NCI-H446 treated with DMSO at 0.1 percent for 48 hours (cell line): ENCODE measurements at regions not wholly inside any gene's neighbourhood (a gene's known extent, or its start where the extent isn't known, plus 50 kb on each side); places are given as distances from the start of the nearest gene placed in this dataset.
"Not testable (repeated sequence)": the region's sequence is repeated elsewhere in the genome, so short reads cannot be mapped to it uniquely, and the experiment has no call there.

Experiments
- DNase-seq: peaks from one replicate; lab custom pipeline; 2025; lab: John Stamatoyannopoulos, UW

DNA sequence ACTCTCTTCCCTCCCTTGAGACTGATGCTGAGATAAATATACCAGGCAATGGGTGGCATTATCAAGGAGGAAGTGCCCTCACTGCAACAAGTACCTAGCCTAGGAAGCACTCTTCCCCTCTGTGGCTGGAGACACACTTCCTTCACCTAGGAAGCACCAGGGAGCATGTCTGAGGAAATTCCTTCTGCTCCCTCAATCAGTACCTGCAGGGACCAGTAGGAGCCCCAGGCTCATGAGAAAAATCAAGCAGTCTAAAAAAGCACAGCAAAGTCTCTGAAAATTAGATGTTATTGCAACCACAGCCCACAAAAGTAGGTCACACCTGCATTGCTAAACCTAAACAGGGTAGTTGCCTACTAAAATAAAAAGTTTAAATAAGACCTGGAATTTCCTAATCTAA is 78.2 kb upstream of the TRPM1 start:
- no peak for DNase-seq

- no peak for DNase-seq
These were observed 91.8 kb upstream of the TRPM1 start for GRCh38 chr15:31193291-31193690.

GRCh38 chr15:31195871-31196270 is 94.3 kb upstream of the TRPM1 start:
- no peak for DNase-seq

DNA sequence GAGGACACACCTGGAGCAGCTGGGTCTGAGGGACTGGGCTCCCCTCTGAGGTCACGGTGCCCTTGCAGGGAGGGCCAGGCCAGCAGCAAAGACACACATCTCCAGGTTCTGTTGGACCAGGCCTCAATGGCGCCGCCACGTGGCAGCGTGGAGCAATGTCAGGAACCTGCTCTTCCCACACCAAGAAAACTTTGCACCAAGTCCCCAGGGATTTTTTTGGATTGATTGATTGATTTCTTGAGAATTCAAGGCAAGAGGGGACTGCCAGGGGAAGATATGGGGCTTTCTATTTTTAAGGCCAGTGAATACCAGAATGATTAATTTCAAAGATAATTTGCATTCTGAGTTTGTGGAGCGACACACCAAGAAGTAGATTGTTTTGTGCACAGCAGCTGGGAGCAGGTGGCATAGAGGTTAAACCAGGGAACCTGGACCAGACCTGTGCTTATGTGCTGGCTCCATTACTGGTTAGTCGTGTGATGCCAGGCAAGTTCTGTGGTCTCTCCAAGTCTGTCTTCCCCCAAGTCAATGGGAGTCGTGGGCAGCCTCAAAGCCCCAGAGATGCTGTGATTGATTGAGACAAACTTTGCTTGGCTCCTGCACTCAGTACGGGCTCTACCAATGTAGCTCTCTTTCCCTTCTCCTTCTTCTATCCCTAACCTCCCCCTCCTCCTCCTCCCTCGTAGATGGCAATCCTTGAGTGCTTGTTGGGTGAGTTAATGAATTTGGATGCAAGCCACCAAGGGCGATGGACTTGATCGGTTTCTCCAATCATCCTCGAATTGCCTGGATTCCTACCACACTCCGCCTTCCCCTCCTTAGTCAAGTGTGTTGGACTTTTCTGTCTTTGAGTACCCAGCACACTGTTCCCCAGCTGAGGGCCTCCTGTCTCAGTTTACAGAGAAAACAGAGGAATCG is 96.2 kb upstream of the TRPM1 start:
- DNase-seq, result no peak

DNA sequence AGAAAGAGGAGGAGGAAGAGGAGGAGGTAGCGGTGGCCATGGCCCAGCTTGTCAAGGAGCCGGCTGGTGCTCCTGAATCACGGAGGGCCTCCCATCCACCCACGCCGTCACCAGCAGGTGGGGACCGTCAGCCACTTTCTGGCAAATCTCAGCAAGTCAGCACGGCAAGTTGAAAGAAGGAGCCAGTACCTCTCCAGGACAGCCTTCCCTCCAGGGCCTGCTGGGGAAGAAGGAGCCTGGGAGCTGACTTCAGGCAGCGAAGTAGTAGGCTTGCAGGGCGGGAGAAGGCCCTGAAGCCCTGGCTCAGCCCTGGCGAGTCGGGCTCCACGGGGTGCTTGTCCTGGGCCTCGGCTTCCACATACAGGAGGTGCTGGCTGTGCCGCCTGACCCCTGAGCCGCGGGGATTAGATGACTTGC is 99.2 kb upstream of the TRPM1 start:
- no peak for DNase-seq

- no peak for DNase-seq
These were observed 101.4 kb upstream of the TRPM1 start for GRCh38 chr15:31202953-31203352.

- no peak for DNase-seq
These were observed 102.5 kb upstream of the TRPM1 start for GRCh38 chr15:31203999-31204398.

- DNase-seq, result no peak
These were observed 105.1 kb upstream of the TRPM1 start for GRCh38 chr15:31206386-31207181.

DNA sequence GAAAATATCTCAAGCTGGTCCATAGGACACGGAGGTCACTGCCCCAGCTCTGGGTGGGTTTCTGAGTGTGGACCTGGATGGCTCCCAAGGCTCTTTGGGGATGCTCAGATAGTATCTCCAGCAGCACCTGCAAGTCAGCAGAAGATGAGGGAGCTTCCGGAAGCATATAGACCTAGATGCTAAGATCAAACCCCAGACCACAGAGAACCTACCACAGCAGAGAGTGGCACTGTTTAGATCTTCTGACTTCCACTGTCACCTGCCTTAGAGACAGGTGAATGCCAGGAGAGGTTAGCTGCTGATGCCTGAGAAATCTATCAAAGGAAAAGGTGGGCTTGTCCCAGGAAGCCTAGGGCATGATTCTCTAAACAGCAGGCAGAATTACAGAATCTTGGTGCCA is 105.7 kb upstream of the TRPM1 start:
- DNase-seq, result no peak

DNA sequence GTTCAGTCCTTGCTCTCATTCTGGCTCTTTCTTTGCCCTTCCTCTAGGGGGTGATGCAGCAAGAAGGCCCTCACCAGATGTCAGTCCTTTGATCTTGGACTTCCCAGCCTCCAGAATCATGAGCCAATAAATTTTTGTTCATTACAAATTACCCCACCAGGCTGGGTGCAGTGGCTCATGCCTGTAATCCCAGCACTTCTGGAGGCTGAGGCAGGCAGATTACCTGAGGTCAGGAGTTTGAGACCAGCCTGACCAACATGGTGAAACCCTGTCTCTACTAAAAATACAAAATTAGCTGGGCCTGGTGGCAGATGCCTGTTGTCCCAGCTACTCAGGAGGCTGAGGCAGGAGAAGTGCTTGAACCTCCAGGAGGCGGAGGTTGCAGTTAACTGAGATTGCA is 106.3 kb upstream of the TRPM1 start:
- not testable (repeated sequence) for DNase-seq

DNA sequence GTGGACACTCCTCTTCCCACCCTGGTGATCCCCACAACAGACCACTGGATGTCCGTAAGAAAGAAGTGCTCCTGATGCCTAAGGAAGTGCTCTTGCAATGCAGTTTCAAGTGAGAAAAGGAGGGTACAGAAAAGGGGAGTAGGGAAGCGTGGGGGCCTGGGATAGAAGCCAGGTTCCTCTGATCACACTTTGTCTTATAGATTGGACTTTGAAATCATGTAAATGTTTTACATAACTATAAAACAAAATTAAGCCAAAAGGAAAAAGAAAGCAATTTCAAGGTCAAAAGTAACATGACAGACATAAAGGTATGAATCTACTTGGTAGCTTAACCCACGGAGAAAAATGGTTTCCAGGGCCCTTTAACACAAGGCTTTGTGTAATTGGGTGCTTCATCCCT is 107.3 kb upstream of the TRPM1 start:
- DNase-seq, result no peak

DNA sequence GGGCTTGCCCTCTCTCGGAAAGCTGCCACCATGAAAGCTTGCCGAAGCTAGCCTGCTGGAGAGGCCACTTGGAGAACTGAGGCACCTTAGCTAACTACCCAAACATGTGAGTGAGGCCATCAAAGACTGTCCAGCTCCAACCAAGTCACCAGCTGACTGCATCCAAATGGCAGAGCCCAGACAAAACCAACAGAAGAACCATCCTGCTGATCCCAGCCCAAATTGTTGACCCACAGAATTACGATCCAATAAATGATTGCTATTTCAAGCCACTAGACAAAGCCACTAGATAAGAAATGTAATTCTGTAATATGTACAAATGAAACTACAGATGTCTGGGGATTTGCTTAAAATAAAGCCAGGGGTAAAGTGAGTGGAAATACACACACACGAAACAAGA is 109.8 kb upstream of the TRPM1 start:
- no peak for DNase-seq

- DNase-seq, result no peak
These were observed 111.0 kb upstream of the TRPM1 start for GRCh38 chr15:31212326-31213080.

DNA sequence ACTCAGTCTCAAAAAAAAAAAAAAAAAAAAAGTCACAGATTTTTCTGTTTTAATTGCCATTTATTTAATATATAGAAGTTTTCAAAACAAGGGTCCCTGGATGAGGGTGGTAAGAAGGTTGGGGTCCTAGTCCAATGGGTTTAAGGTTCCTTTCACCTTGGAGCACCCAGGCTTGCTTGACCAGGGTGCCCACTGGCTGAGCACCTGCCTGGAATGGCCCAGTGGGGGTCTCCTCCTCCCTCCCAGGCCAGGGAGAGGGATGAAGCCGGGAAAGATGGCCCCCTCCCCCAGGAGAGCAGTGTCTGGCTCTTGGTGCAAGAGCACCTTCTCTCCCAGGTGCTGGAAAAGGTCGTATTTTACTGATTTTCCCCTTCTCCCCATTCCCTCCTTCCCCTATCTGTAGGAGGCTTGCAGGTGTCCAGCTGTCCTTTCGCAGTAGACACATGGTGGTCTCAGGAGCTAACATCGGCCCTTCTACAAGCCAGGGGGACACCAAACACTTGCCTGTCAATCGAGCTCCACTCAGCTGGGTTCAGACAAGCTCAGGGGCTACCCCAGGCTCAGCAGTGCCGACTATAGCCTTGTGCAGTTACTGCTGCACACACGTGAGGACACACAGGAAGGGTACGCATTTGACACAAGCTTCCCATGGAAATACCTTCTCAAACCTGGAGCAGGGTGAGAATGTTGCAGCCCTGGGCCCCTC is 112.3 kb upstream of the KLF13 start:
- no peak for DNase-seq

DNA sequence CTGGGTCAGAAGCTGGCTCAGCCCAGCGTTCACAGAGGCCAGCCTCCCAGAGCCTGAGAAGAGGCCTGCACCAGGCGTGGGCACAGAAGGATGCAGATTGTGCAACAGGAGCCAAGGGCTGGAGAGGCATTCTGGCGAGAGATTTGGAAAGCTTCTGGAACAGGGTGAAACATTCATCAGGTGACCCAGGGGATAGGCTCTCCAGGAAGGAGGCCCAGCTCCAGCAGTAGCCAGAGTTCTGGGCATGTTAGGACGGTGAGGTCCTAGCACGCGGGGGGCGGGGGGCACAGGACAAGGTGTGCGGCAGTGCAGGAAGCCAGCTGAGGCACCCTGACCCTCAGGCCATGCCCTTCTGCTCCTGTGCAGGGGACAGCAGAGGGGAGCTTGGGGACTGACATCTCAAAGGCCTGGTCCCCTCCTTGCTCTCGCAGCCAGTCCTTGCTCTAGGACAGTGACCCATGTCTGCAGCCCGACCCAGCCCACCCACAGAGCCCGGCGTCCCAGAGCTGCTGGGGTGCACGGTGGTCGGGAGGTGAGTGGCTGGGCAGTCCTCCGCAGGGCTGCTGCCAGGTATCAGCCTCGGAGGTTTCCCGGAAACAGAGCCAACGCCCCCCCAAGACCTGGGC is 111.7 kb upstream of the KLF13 start:
- no peak for DNase-seq

- DNase-seq, result peak; percentile 25
These were observed 111.0 kb upstream of the KLF13 start for GRCh38 chr15:31215490-31216214.

GRCh38 chr15:31216215-31216911 is 110.3 kb upstream of the KLF13 start:
- no peak for DNase-seq

DNA sequence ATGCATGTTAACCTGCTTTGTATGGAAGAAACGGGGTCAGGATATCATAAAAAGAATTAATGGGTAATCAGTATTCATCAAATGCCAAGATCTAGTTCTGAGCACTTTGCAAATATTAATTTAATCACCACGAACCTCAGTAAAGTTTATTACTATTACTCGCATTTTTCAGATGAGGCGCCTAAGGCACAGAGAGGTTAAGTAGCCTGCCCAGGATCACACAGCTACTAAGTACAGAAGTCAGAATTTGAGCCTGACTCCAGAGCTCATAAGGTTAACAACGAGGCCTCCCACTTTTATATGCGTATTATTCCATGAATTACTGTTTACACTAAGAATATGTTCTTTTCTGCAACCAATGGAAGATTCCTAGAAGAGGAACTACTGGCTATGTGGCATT is 109.6 kb upstream of the KLF13 start:
- DNase-seq, result no peak

GRCh38 chr15:31217566-31218270 is 108.9 kb upstream of the KLF13 start:
- DNase-seq, result no peak
